Hepatocyte (in vitro differentiated cells): ENCODE measurements at regions not wholly inside any gene's neighbourhood (a gene's known extent, or its start where the extent isn't known, plus 50 kb on each side); places are given as distances from the start of the nearest gene placed in this dataset.

Experiments used
- DNase-seq: peaks from one replicate; pipeline ENCODE4 v3.0.0-alpha.2; 2016; ENCODE audit warnings: low spot score
- H2AFZ ChIP-seq: fragments of 200-600 bp; sonication (generic); 2 replicates; pipeline ENCODE4 v1.6.0; 2016; ENCODE audit warnings: antibody characterized with exemption, mild to moderate bottlenecking
- H3K27ac ChIP-seq: fragments of 200-600 bp; sonication (generic); 2 replicates; pipeline ENCODE4 v1.5.1; 2016; ENCODE audit warnings: mild to moderate bottlenecking
- H3K27me3 ChIP-seq: fragments of 200-600 bp; sonication (generic); 2 replicates; pipeline ENCODE4 v1.6.1; 2016
- H3K36me3 ChIP-seq: fragments of 200-600 bp; sonication (generic); replicated peaks from 2 replicates; pipeline ENCODE4 v1.5.1; 2016; ENCODE audit warnings: low read depth; ENCODE audit not compliant: insufficient read depth
- H3K4me1 ChIP-seq: fragments of 200-600 bp; sonication (generic); 2 replicates; pipeline ENCODE4 v1.5.1; 2016; ENCODE audit warnings: mild to moderate bottlenecking, moderate library complexity; ENCODE audit not compliant: insufficient read depth
- H3K4me2 ChIP-seq: fragments of 200-600 bp; sonication (generic); 2 replicates; pipeline ENCODE4 v1.6.0; 2016
- H3K4me3 ChIP-seq: fragments of 200-600 bp; sonication (generic); 2 replicates; pipeline ENCODE4 v1.5.1; 2016; ENCODE audit warnings: mild to moderate bottlenecking
- H3K79me2 ChIP-seq: fragments of 200-600 bp; sonication (generic); 2 replicates; pipeline ENCODE4 v1.6.0; 2017; ENCODE audit warnings: mild to moderate bottlenecking
- H3K9me2 ChIP-seq: fragments of 200-600 bp; sonication (generic); replicated peaks from 2 replicates; pipeline ENCODE4 v1.6.0; 2017; ENCODE audit warnings: mild to moderate bottlenecking; ENCODE audit not compliant: insufficient read depth
- H3K9me3 ChIP-seq: fragments of 200-600 bp; sonication (generic); 2 replicates; pipeline ENCODE4 v1.5.1; 2016; ENCODE audit warnings: low read depth, mild to moderate bottlenecking
- H4K20me1 ChIP-seq: fragments of 200-600 bp; sonication (generic); 2 replicates; pipeline ENCODE4 v1.6.0; 2016; ENCODE audit warnings: mild to moderate bottlenecking; ENCODE audit not compliant: insufficient read depth, poor library complexity, severe bottlenecking
- CTCF ChIP-seq: fragments of 200-600 bp; sonication (generic); IDR thresholded peaks from 2 replicates; pipeline ENCODE4 v1.5.1; 2016; ENCODE audit warnings: antibody characterized with exemption, mild to moderate bottlenecking; ENCODE audit not compliant: poor library complexity
- EZH2 ChIP-seq: fragments of 200-600 bp; sonication (generic); IDR thresholded peaks from 2 replicates; pipeline ENCODE4 v1.6.1; 2016; ENCODE audit warnings: antibody characterized with exemption, mild to moderate bottlenecking, borderline replicate concordance
- EZH2phosphoT487 ChIP-seq: fragments of 200-600 bp; sonication (generic); IDR thresholded peaks from one replicate; pipeline ENCODE4 v1.6.1; 2018; ENCODE audit warnings: antibody characterized with exemption, mild to moderate bottlenecking, low read depth, moderate library complexity; ENCODE audit not compliant: unreplicated experiment, severe bottlenecking
- WGBS: methylation state at CpG from one replicate; pipeline ENCODE4 v1.1.6; 2016; ENCODE audit warnings: low lambda C conversion rate; ENCODE audit errors: missing lambda C conversion rate; 5-methylcytosine and 5-hydroxymethylcytosine counted together

GRCh38 chr6:135586844-135587243 lies 89.3 kb upstream of the AHI1 start:
- no peak for TF ChIP-seq CTCF
- TF ChIP-seq EZH2 = no peak
- no peak for TF ChIP-seq EZH2phosphoT487
- Histone ChIP-seq H3K9me2 (no peaks in the 10 kb centered on the region), H3K27ac (no peak overlapping the region), H2AFZ (no peak overlapping the region), H3K36me3 (no peaks in the 10 kb centered on the region), H3K4me3 (no peak overlapping the region), H3K9me3 (no peaks in the 10 kb centered on the region), H4K20me1 (no peaks in the 10 kb centered on the region), H3K4me2 (no peak overlapping the region), H3K4me1 (no peaks in the 10 kb centered on the region), H3K79me2 (no peaks in the 10 kb centered on the region), H3K27me3 (no peaks in the 10 kb centered on the region)
- WGBS = 69% methylated on average over 4 of the region's 4 CpGs
- DNase-seq = no peak

DNA sequence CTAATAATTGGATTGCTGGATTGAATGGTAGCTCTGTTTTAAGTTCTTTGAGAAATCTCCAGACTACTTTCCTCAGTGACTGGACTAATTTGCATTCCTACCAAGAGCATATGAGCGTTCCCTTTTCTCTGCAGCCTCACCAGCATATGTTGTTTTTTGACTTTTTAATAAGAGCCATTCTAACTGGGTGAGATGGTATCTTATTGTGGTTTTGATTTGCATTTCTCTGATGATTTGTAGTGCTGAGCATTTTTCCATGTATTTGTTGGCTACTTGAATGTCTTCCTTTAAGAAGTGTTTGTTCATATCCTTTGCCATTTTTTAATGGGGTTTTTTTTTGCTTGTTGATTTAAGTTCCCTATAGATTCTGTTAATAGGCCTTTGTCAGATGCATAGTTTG lies 94.7 kb upstream of the AHI1 start:
- H3K9me2 ChIP-seq = no peaks in the 10 kb centered on the region
- TF ChIP-seq CTCF = no peak
- TF ChIP-seq EZH2 = no peak
- no peak for TF ChIP-seq EZH2phosphoT487
- 86% methylated on average over 1 of the region's 1 CpG for WGBS

DNA sequence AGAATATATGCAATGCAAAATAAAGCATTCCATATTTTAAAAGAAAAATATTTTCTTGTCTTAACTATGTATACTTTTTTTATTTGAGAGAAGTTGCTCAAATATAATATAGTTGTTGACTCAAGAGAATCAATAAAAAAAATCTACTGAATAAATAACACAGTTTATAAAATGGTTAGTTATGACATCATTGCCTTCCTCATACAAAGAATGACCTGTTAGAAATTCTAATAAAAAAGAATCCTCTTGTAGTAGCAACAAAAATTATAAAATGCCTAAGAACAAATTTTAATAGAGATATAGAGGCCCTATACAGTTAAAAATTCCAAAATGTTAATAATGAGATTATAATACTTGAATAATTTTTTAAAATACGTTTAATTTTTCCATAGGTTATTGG lies 96.5 kb upstream of the AHI1 start:
- no peak for TF ChIP-seq EZH2phosphoT487
- no peak for TF ChIP-seq CTCF
- no peak for TF ChIP-seq EZH2
- H3K4me1 ChIP-seq = no peaks in the 10 kb centered on the region
- no peaks in the 10 kb centered on the region for H4K20me1 ChIP-seq
- no peaks in the 10 kb centered on the region for H3K9me3 ChIP-seq
- no peak overlapping the region for H3K27ac ChIP-seq
- H3K9me2 ChIP-seq = no peaks in the 10 kb centered on the region
- DNase-seq = no peak
- H3K4me2 ChIP-seq = no peak overlapping the region
- no peaks in the 10 kb centered on the region for H3K27me3 ChIP-seq
- 90% methylated on average over 1 of the region's 1 CpG for WGBS
- no peaks in the 10 kb centered on the region for H3K79me2 ChIP-seq
- H3K4me3 ChIP-seq = no peak overlapping the region
- H2AFZ ChIP-seq = no peak overlapping the region
- no peaks in the 10 kb centered on the region for H3K36me3 ChIP-seq

More for the DNA sequence above, 94.7 kb upstream of the AHI1 start:
- H3K36me3 ChIP-seq = no peaks in the 10 kb centered on the region
- H3K27ac ChIP-seq = no peak overlapping the region
- H3K4me3 ChIP-seq = no peak overlapping the region
- H4K20me1 ChIP-seq = no peaks in the 10 kb centered on the region
- no peaks in the 10 kb centered on the region for H3K9me3 ChIP-seq
- DNase-seq = no peak
- H3K4me1 ChIP-seq = no peaks in the 10 kb centered on the region
- H3K4me2 ChIP-seq = no peak overlapping the region
- no peaks in the 10 kb centered on the region for H3K27me3 ChIP-seq
- H3K79me2 ChIP-seq = no peaks in the 10 kb centered on the region
- no peak overlapping the region for H2AFZ ChIP-seq

DNA sequence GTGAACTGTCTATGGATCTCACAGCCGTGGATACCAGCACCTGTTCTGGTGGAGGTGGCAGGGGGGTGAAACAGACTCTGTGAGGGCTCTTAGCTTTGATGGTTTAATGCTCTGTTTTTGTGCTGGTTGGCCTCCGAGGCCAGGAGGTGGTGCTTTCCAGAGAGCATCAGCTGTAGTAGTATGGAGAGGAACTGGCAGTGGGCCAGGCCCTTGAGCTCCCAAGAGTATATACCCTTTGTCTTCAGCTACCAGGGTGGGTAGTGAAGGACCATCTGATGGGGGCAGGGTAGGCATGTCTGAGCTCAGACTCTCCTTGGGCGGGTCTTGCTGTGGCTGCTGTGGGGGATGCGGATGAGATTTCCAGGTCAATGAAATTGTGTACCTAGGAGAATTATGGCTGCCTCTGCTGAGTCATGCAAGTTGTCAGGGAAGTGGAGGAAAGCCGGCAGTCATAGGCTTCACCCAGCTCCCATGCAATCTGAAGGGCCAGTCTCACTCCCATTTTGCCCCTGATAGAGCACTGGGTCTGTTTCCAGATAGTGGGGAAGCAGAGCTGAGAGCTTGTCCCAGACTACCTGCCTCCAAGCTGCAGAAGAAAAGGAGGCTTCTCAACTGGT lies 102.7 kb upstream of the AHI1 start:
- no peak overlapping the region for H3K4me2 ChIP-seq
- 94% methylated on average over 5 of the region's 5 CpGs for WGBS
- no peaks in the 10 kb centered on the region for H4K20me1 ChIP-seq
- no peak overlapping the region for H3K27ac ChIP-seq
- H3K27me3 ChIP-seq = no peaks in the 10 kb centered on the region
- TF ChIP-seq EZH2phosphoT487 = no peak
- no peak for TF ChIP-seq EZH2
- no peak for TF ChIP-seq CTCF
- no peaks in the 10 kb centered on the region for H3K36me3 ChIP-seq
- no peak for DNase-seq
- no peak overlapping the region for H3K4me3 ChIP-seq
- H3K9me2 ChIP-seq = no peaks in the 10 kb centered on the region
- no peaks in the 10 kb centered on the region for H3K4me1 ChIP-seq
- no peak overlapping the region for H2AFZ ChIP-seq
- H3K9me3 ChIP-seq = no peaks in the 10 kb centered on the region
- H3K79me2 ChIP-seq = no peaks in the 10 kb centered on the region
